K562 (cell line): ENCODE measurements at regions not wholly inside any gene's neighbourhood (a gene's known extent, or its start where the extent isn't known, plus 50 kb on each side); places are given as distances from the start of the nearest gene placed in this dataset.

Experiments
- ATAC-seq: fragments of 200-7000 bp; cut with Tn5 transposase; 3 replicates; pipeline ENCODE4 v1.9.1; 2020; ENCODE audit warnings: moderate library complexity
- BruUV-seq: library from RNA; stranded (reverse); fragments of 400-500 nt; replicated peaks from 2 replicates; lab custom pipeline; 2021; lab: Mats Ljungman, UMichigan
- CTCF ChIA-PET: fragments of 300-600 bp; formaldehyde crosslinking; extraction: SDS; loops from one replicate; lab custom pipeline; 2021; ENCODE audit warnings: low intra/inter-chr PET ratio; lab: Yijun Ruan, JAX
- POLR2A ChIA-PET: fragments of 300-600, 350-650 bp; sonication (Branson Sonifier 250); formaldehyde crosslinking; extraction: SDS; loops from one replicate; lab custom pipeline; 2021; ENCODE audit warnings: antibody characterized with exemption, inconsistent platforms; lab: Yijun Ruan, JAX
- DNase-seq, 4 experiments: peaks; one replicate each; pipeline versions ENCODE4 v3.0.0 to v3.0.0-alpha.2; 2011 to 2018; ENCODE audit warnings: low spot score in 3 of 4, mixed read lengths in 3 of 4; ENCODE audit errors: extremely low read depth in 1 of 4
- FAIRE-seq: peaks from 2 replicates; lab custom pipeline; 2011; peaks lifted over from hg19 to GRCh38; lab: Jason Lieb, UNC
- H2AFZ ChIP-seq: 2 replicates; pipeline ENCODE4 v1.6.0; 2011; ENCODE audit warnings: low read depth, low read length, control low read depth, inconsistent platforms
- H3K27ac ChIP-seq: fragments of 200-600 bp; 3 replicates; pipeline ENCODE4 v1.8.0; 2011; ENCODE audit warnings: low read depth, mild to moderate bottlenecking, control low read depth, inconsistent platforms, low read length, moderate library complexity, mixed read lengths; ENCODE audit errors: extremely low read depth
- H3K27me3 ChIP-seq, 2 experiments: fragments of 300-600 bp in 1 of 2; 2 replicates in 1 of 2; 3 replicates in 1 of 2; pipeline versions ENCODE4 v1.6.0 to v1.8.0; 2011; ENCODE audit warnings: inconsistent platforms in 2 of 2, low read length in 2 of 2, mild to moderate bottlenecking in 1 of 2, mixed read lengths in 1 of 2, moderate library complexity in 1 of 2; ENCODE audit not compliant: control insufficient read depth in 2 of 2, insufficient read depth in 2 of 2
- H3K36me3 ChIP-seq: fragments of 300-600 bp; 3 replicates; pipeline ENCODE4 v1.8.0; 2011; ENCODE audit warnings: mild to moderate bottlenecking, low read length, inconsistent platforms; ENCODE audit not compliant: control insufficient read depth, insufficient read depth
- H3K4me1 ChIP-seq, 2 experiments: fragments of 200-600 bp in 1 of 2; replicated peaks in 1 of 2; 2 replicates in 1 of 2; 3 replicates in 1 of 2; pipeline versions ENCODE4 v1.5.1 to v1.8.0; 2011; ENCODE audit warnings: inconsistent platforms in 2 of 2, low read length in 2 of 2, mild to moderate bottlenecking in 1 of 2, mixed read lengths in 1 of 2, moderate library complexity in 1 of 2; ENCODE audit not compliant: control insufficient read depth in 2 of 2, insufficient read depth in 2 of 2
- H3K4me2 ChIP-seq: 2 replicates; pipeline ENCODE4 v1.6.1; 2011; ENCODE audit warnings: low read length, control low read depth, inconsistent platforms, mixed read lengths; ENCODE audit not compliant: insufficient read depth
- H3K4me3 ChIP-seq: fragments of 200-600 bp; sonication (generic), shearing (Covaris generic); 2 replicates; pipeline ENCODE4 v1.5.1; 2016; ENCODE audit warnings: control low read depth, inconsistent platforms
- H3K79me2 ChIP-seq: fragments of 200-600 bp; 3 replicates; pipeline ENCODE4 v1.8.0; 2011; ENCODE audit warnings: low read length, inconsistent platforms; ENCODE audit not compliant: control insufficient read depth, insufficient read depth
- H3K9ac ChIP-seq, 2 experiments: 2 replicates each; pipeline versions ENCODE4 v1.6.0 to v1.6.1; 2011; ENCODE audit warnings: low read depth in 2 of 2, low read length in 2 of 2, control low read depth in 1 of 2, inconsistent platforms in 1 of 2, mild to moderate bottlenecking in 1 of 2, mixed read lengths in 1 of 2; ENCODE audit not compliant: insufficient read depth in 1 of 2
- H3K9me1 ChIP-seq: one replicate; pipeline ENCODE4 v1.6.0; 2011; ENCODE audit warnings: inconsistent platforms, mild to moderate bottlenecking, low read length, moderate library complexity; ENCODE audit not compliant: control insufficient read depth, insufficient read depth
- H3K9me3 ChIP-seq: replicated peaks from 2 replicates; pipeline ENCODE4 v1.5.1; 2011; ENCODE audit warnings: low read depth, low read length, inconsistent platforms; ENCODE audit not compliant: control insufficient read depth, insufficient read depth
- H4K20me1 ChIP-seq: replicated peaks from 2 replicates; pipeline ENCODE4 v1.6.1; 2011; ENCODE audit warnings: low read length, inconsistent platforms, mixed read lengths; ENCODE audit not compliant: control insufficient read depth, insufficient read depth
- CBFB ChIP-seq: sonication (generic); formaldehyde crosslinking; IDR thresholded peaks from 2 replicates; pipeline ENCODE4 v1.4.0; 2020; ENCODE audit warnings: mild to moderate bottlenecking, missing genetic modification reagents
- CC2D1A ChIP-seq: fragments of 450-650 bp; IDR thresholded peaks from 2 replicates; pipeline ENCODE4 v1.6.1; 2017; ENCODE audit warnings: mild to moderate bottlenecking
- E2F5 ChIP-seq: sonication (generic); formaldehyde crosslinking; IDR thresholded peaks from 2 replicates; pipeline ENCODE4 v1.8.0; 2022; ENCODE audit warnings: mild to moderate bottlenecking, missing genetic modification reagents
- ERF ChIP-seq: fragments of 450-650 bp; formaldehyde crosslinking; IDR thresholded peaks from 2 replicates; pipeline ENCODE4 v1.4.0; 2020; ENCODE audit warnings: mild to moderate bottlenecking, mixed read lengths
- FOXJ2 ChIP-seq: fragments of 200-800 bp; sonication (Bioruptor generic); IDR thresholded peaks from 2 replicates; pipeline ENCODE4 v1.6.1; 2016; ENCODE audit warnings: missing genetic modification characterization, missing compliant biosample characterization
- FOXP1 ChIP-seq: sonication (generic); formaldehyde crosslinking; IDR thresholded peaks from 2 replicates; pipeline ENCODE4 v1.8.0; 2022; ENCODE audit warnings: mild to moderate bottlenecking, missing genetic modification reagents
- HDAC2 ChIP-seq: fragments of 450-650 bp; IDR thresholded peaks from 2 replicates; pipeline ENCODE4 v1.6.1; 2016; ENCODE audit warnings: mild to moderate bottlenecking
- HMBOX1 ChIP-seq: sonication (generic); IDR thresholded peaks from 2 replicates; pipeline ENCODE4 v1.6.1; 2016
- IRF1 ChIP-seq: sonication (generic); formaldehyde crosslinking; IDR thresholded peaks from 2 replicates; pipeline ENCODE4 v1.8.0; 2022; ENCODE audit warnings: missing genetic modification reagents, mild to moderate bottlenecking, borderline replicate concordance
- MED1 ChIP-seq: sonication (generic); formaldehyde crosslinking; IDR thresholded peaks from 2 replicates; pipeline ENCODE4 v1.8.1; 2023; ENCODE audit warnings: missing genetic modification reagents, borderline replicate concordance
- POLR2B ChIP-seq: fragments of 450-650 bp; IDR thresholded peaks from 2 replicates; pipeline ENCODE4 v1.6.1; 2018; ENCODE audit warnings: low read depth; ENCODE audit not compliant: partially characterized antibody
- RUNX1 ChIP-seq: sonication (generic); IDR thresholded peaks from 2 replicates; pipeline ENCODE4 v1.6.1; 2016; ENCODE audit warnings: antibody characterized with exemption, low read depth
- SMARCA5 ChIP-seq: fragments of 450-650 bp; IDR thresholded peaks from 2 replicates; pipeline ENCODE4 v1.6.1; 2016
- UBTF ChIP-seq, 2 experiments: IDR thresholded peaks; 2 replicates each; pipeline ENCODE4 v1.6.1; 2012; ENCODE audit warnings: improper control_type of control experiment in 2 of 2, low read depth in 2 of 2, low read length in 2 of 2, borderline replicate concordance in 1 of 2
- USF1 ChIP-seq: sonication (generic); formaldehyde crosslinking; IDR thresholded peaks from 2 replicates; pipeline ENCODE4 v1.9.0; 2022; ENCODE audit warnings: mild to moderate bottlenecking, missing genetic modification reagents
- ZC3H11A ChIP-seq: IDR thresholded peaks from 2 replicates; pipeline ENCODE4 v1.6.1; 2012; ENCODE audit warnings: low read depth, low read length, improper control_type of control experiment
- ZNF274 ChIP-seq: IDR thresholded peaks from 2 replicates; pipeline ENCODE4 v1.6.1; 2011; ENCODE audit warnings: low read depth, mild to moderate bottlenecking, low read length, moderate library complexity, borderline replicate concordance
- ZNF584 ChIP-seq: fragments of 200-800 bp; sonication (Bioruptor generic); IDR thresholded peaks from 2 replicates; pipeline ENCODE4 v1.6.1; 2016; ENCODE audit warnings: low read depth, mild to moderate bottlenecking, missing genetic modification characterization, missing compliant biosample characterization
- in situ Hi-C: fragments of 300-500 bp; cut with MboI; formaldehyde crosslinking; loops from 4 replicates; pipeline ENCODE4 v1.15.0; 2018; ENCODE audit warnings: inconsistent platforms, mixed read lengths
- intact Hi-C: fragments of 100-400 bp; cut with micrococcal nuclease; formaldehyde crosslinking; loops from 2 replicates; pipeline ENCODE4 v1.14.2; 2022

GRCh38 chr3:99240700-99241099 lies 339.2 kb upstream of the DCBLD2 start (continued):
- TF ChIP-seq MED1 (no peak), E2F5 (CRISPR knock-in tag) (no peak), CBFB (no peak)

GRCh38 chr3:99236576-99236975 lies 335.1 kb upstream of the DCBLD2 start:
- no peaks in the 10 kb centered on the region for H3K27me3 ChIP-seq
- H3K9me3 ChIP-seq: no peaks in the 10 kb centered on the region
- no peak overlapping the region for H3K27ac ChIP-seq
- CTCF ChIA-PET: no interaction called here
- H2AFZ ChIP-seq: no peak overlapping the region
- no peak overlapping the region for H3K4me2 ChIP-seq
- H3K4me3 ChIP-seq: no peak overlapping the region
- intact Hi-C loops (no loop called here), in situ Hi-C loops (no loop called here)
- no TSS peak for BruUV-seq
- no peaks in the 10 kb centered on the region for H3K36me3 ChIP-seq
- no peak for DNase-seq
- POLR2A ChIA-PET: no interaction called here
- H3K9ac ChIP-seq: no peak overlapping the region
- H4K20me1 ChIP-seq: no peaks in the 10 kb centered on the region
- FAIRE-seq: no peak
- no peak for ATAC-seq
- H3K9me1 ChIP-seq: no peaks in the 10 kb centered on the region
- TF ChIP-seq HDAC2 (no peak), HMBOX1 (no peak), FOXJ2 (tag) (no peak), USF1 (CRISPR knock-in tag) (no peak), CC2D1A (no peak), ZC3H11A (no peak), UBTF (IDR thresholded peaks at IDR 0.05; ENCODE audit: borderline replicate concordance in 1 of 2, low read depth in 2 of 2, low read length in 2 of 2) (no peak), ZNF584 (no peak), IRF1 (CRISPR knock-in tag) (no peak), FOXP1 (CRISPR knock-in tag) (no peak), SMARCA5 (no peak), RUNX1 (no peak), POLR2B (no peak), ERF (CRISPR knock-in tag) (no peak), ZNF274 (no peak)
- no peaks in the 10 kb centered on the region for H3K4me1 ChIP-seq
- no peaks in the 10 kb centered on the region for H3K79me2 ChIP-seq
